ENCODE measurements at regions not wholly inside any gene's neighbourhood (a gene's known extent, or its start where the extent isn't known, plus 50 kb on each side); places are given as distances from the start of the nearest gene placed in this dataset.

DNA sequence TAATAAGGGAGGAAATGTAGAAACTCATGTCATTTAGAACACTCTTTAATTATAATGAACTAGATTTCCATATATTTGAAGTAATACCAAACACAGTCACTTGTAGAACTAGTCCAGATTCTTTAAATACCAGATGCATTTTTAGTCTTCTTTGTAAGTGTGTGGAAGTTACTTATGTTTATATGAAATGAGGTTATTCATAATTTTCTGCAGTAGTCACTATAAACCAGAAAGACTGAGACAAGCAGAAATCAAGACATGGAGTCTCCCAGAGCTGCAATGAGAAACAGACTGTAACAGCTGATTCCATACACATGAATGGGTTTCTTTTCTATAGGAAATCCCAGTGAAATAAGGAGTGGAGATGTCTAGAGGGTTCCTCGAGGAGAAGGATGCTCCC is 216.6 kb upstream of the ZP4 start:
- H3K4me3 ChIP-seq (ENCODE audit: low read depth, low read length), result no peak overlapping the region
- TF ChIP-seq, protein P1, sequence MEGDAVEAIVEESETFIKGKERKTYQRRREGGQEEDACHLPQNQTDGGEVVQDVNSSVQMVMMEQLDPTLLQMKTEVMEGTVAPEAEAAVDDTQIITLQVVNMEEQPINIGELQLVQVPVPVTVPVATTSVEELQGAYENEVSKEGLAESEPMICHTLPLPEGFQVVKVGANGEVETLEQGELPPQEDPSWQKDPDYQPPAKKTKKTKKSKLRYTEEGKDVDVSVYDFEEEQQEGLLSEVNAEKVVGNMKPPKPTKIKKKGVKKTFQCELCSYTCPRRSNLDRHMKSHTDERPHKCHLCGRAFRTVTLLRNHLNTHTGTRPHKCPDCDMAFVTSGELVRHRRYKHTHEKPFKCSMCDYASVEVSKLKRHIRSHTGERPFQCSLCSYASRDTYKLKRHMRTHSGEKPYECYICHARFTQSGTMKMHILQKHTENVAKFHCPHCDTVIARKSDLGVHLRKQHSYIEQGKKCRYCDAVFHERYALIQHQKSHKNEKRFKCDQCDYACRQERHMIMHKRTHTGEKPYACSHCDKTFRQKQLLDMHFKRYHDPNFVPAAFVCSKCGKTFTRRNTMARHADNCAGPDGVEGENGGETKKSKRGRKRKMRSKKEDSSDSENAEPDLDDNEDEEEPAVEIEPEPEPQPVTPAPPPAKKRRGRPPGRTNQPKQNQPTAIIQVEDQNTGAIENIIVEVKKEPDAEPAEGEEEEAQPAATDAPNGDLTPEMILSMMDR (IDR thresholded peaks at IDR 0.05; ENCODE audit: borderline replicate concordance, insufficient read depth, low read depth, low read length), result no peak

DNA sequence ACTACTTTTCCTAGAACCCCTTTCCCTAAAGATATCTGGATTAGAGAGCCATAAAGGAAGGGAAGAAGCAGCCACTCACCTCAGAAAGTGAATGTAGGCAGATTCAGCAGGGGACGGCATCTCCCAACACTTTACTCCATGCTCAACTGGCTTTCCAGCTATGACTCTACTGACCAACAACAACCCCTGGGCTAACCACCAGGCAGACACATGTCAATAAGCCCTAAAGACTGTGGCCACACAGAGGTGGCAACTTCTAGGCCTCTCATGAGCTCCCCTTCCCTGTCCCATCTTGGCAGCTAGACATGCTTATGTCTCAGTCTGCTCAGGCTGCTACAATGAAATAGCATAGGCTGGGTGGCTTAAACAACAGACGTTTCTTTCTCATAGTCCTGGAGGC is 214.0 kb upstream of the ZP4 start:
- no peak overlapping the region for H3K4me3 ChIP-seq (ENCODE audit: low read depth, low read length)
- TF ChIP-seq, protein P1 (IDR thresholded peaks at IDR 0.05; ENCODE audit: borderline replicate concordance, insufficient read depth, low read depth, low read length), result no peak

DNA sequence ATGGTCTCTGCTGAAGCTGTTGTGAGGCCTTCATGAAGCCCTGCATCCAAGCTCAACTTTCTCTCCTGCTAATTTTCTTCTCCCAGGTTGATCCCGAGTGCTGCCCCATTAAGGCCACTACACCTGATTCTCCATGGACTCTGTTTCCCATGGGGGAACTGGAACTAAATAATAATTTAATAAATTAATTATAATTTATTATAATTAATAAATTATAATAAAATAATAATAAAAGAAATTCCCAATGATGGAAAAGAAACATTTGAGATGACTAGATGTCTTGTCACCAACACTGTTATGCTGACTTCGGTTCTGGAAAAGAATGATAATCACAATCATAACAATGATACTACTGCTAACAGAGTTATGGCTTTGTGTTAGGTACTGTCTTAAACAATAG is 211.2 kb upstream of the ZP4 start:
- TF ChIP-seq, protein P1 (IDR thresholded peaks at IDR 0.05; ENCODE audit: borderline replicate concordance, insufficient read depth, low read depth, low read length), result no peak
- H3K4me3 ChIP-seq (ENCODE audit: low read depth, low read length), result no peak overlapping the region

DNA sequence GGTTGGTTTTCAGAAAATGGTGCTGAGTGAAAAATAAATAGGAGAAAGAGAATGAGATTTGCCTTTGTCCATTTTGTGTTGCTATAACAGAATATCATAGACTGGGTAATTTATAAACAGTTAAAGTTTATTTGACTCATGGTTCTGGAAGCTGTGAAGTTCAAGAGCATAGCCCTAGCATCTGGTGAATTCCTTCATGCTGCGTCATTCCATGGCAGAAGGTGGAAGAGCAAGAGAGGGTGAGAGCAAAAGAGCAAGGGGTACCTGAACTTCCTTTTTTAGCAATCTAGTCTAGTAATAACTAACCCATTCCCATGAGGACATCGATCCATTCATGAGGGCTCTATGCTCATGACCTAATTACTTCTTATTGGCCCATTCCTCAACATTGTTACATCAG is 209.1 kb upstream of the ZP4 start:
- no peak overlapping the region for H3K4me3 ChIP-seq (ENCODE audit: low read depth, low read length)
- TF ChIP-seq, protein P1 (IDR thresholded peaks at IDR 0.05; ENCODE audit: borderline replicate concordance, insufficient read depth, low read depth, low read length), result no peak

DNA sequence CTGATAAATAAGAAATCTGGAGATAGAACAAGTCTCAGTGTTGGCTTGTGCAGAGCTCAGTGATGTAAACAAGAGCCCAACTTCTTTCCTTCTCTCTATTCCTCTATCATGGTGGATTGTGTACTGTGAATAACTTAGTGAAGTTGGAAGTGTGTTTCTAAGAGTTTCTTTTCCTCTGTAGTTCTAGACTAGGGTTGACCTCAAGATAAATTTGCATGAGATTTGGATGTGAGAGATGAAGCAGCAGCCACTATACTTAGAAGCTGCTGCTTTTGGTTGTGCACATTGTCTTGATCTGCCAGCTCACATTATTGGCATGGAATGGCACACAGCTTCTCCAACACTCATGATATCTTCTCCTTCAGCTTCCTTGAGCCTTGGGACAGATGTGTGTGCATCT is 198.9 kb upstream of the ZP4 start:
- TF ChIP-seq, protein P1 (IDR thresholded peaks at IDR 0.05; ENCODE audit: borderline replicate concordance, insufficient read depth, low read depth, low read length), result no peak
- H3K4me3 ChIP-seq (ENCODE audit: low read depth, low read length), result no peak overlapping the region

DNA sequence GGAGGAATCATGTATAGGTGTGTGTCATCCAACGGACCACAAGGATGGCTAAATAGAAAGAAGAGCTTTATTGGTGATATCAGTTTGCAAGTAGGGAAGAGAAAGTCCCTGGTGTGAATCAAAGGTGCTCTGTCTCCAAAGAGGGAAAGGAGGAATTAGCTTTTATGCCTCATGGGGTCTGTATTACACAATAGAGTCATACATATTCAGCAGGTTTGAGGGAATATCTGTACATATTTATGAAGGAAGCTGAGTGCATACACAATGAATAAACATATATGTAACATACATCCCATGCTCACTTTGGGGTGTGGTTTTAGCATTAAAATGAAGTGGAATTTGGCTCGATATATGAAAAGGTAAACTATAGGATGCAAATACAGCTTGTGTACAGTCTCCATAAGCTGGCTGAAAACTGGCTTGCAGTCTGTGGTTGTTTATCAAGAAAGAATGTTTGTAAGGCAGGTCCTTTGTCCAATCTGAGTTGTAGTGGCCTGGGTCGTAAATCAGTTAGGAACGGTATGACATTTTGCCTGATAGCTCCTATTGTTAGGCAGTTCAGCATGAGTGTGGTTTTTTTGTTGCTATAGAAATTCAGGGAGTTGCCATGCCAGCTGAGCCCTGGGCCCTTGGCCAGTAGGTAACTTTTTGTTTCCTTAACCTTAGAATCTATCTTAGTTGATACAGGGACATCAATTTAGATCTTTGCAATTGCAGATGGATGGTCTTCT is 198.0 kb upstream of the ZP4 start:
- H3K4me3 ChIP-seq (ENCODE audit: low read depth, low read length), result no peak overlapping the region
- TF ChIP-seq, protein P1 (IDR thresholded peaks at IDR 0.05; ENCODE audit: borderline replicate concordance, insufficient read depth, low read depth, low read length), result no peak

DNA sequence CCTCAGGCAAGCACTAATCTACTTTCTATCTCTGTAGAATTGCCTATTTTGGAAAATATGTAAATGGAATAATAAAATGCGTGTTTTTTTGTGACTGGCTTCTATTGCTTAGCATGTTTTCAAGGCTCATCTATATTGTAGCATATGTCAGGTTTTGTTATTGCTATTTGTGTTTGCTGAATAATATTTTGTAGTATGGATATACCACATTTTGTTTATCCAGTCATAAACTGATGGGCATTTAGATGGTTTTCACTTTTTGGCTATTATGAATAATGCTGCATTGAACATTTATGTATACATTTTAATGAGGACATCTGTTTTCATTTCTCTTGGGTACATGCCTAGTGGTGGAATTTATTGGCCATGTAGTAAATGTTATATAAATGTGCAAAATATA is 183.3 kb upstream of the ZP4 start:
- no peak overlapping the region for H3K4me3 ChIP-seq (ENCODE audit: low read depth, low read length)
- TF ChIP-seq, protein P1 (IDR thresholded peaks at IDR 0.05; ENCODE audit: borderline replicate concordance, insufficient read depth, low read depth, low read length), result no peak

Measured in GM12875 (cell line).